HCT116 (cell line): ENCODE measurements at regions not wholly inside any gene's neighbourhood (a gene's known extent, or its start where the extent isn't known, plus 50 kb on each side); places are given as distances from the start of the nearest gene placed in this dataset.

Experiments used
- ATAC-seq: fragments of 200-7000 bp; cut with Tn5 transposase; 2 replicates; pipeline ENCODE4 v1.9.1; 2020; ENCODE audit warnings: mild to moderate bottlenecking, moderate library complexity
- BruUV-seq: library from RNA; stranded (reverse); fragments of 400-500 nt; replicated peaks from 2 replicates; lab custom pipeline; 2021; lab: Mats Ljungman, UMichigan
- CTCF ChIA-PET: fragments of 300-600 bp; sonication (Branson Sonifier 250); formaldehyde crosslinking; loops from one replicate; lab custom pipeline; 2021; ENCODE audit warnings: antibody characterized with exemption; lab: Charles Lee
- POLR2A ChIA-PET: fragments of 300-600, 350-600 bp; sonication (Branson Sonifier 250); formaldehyde crosslinking; loops from one replicate; lab custom pipeline; 2021; ENCODE audit warnings: antibody characterized with exemption; lab: Charles Lee
- RAD21 ChIA-PET, 2 experiments: fragments of 300-600 bp; sonication (Branson Sonifier 250); formaldehyde crosslinking; loops; one replicate each; lab custom pipeline; 2023; ENCODE audit warnings: low total read pairs in 2 of 2; ENCODE audit not compliant: uncharacterized antibody in 2 of 2, unreplicated experiment in 2 of 2, low non-redundant PET in 1 of 2; lab: Charles Lee
- DNase-seq: peaks from one replicate; pipeline ENCODE4 v3.0.0-alpha.2; 2010; ENCODE audit warnings: low read depth, low spot score
- H2AFZ ChIP-seq: fragments of 200-600 bp; shearing (Covaris generic), sonication (generic); 2 replicates; pipeline ENCODE4 v1.6.1; 2017; ENCODE audit warnings: low read depth, mixed run types, mixed read lengths, antibody characterized with exemption, low read length; ENCODE audit not compliant: poor library complexity, severe bottlenecking
- H3K27ac ChIP-seq: 2 replicates; pipeline ENCODE4 v1.5.1; 2012; ENCODE audit warnings: low read depth, low read length
- H3K27me3 ChIP-seq: fragments of 200-600 bp; sonication (generic); 2 replicates; pipeline ENCODE4 v1.6.1; 2016; ENCODE audit warnings: mixed run types, low read length, mixed read lengths; ENCODE audit not compliant: insufficient read depth
- H3K36me3 ChIP-seq, 2 experiments: fragments of 200-500 bp in 1 of 2; fragments of 200-600 bp in 1 of 2; sonication (Bioruptor generic) in 1 of 2; sonication (generic) in 1 of 2; 2 replicates each; pipeline versions ENCODE4 v1.5.1 to v1.6.1; 2014 to 2016; ENCODE audit warnings: low read length in 2 of 2, inconsistent platforms in 1 of 2, mixed read lengths in 1 of 2, mixed run types in 1 of 2; ENCODE audit not compliant: insufficient read depth in 2 of 2, control insufficient read depth in 1 of 2
- H3K4me1 ChIP-seq, 2 experiments: fragments of 200-600 bp in 1 of 2; sonication (generic) in 1 of 2; 2 replicates each; pipeline versions ENCODE4 v1.5.1 to v1.6.1; 2012 to 2017; ENCODE audit warnings: low read length in 2 of 2, inconsistent platforms in 1 of 2, mild to moderate bottlenecking in 1 of 2, mixed read lengths in 1 of 2, mixed run types in 1 of 2, moderate library complexity in 1 of 2; ENCODE audit not compliant: insufficient read depth in 2 of 2, control insufficient read depth in 1 of 2
- H3K4me2 ChIP-seq: fragments of 200-600 bp; sonication (generic); 2 replicates; pipeline ENCODE4 v1.6.1; 2017; ENCODE audit warnings: mixed run types, low read length, mixed read lengths
- H3K4me3 ChIP-seq, 2 experiments: fragments of 200-600 bp in 1 of 2; sonication (generic) in 1 of 2; replicated peaks in 1 of 2; 2 replicates each; pipeline ENCODE4 v1.5.1; 2011 to 2016; ENCODE audit warnings: low read length in 2 of 2, control low read depth in 1 of 2, low read depth in 1 of 2, mild to moderate bottlenecking in 1 of 2, mixed read lengths in 1 of 2, mixed run types in 1 of 2
- H3K79me2 ChIP-seq: fragments of 200-600 bp; sonication (generic); 2 replicates; pipeline ENCODE4 v1.6.1; 2017; ENCODE audit warnings: mild to moderate bottlenecking, mixed run types, low read length, moderate library complexity, mixed read lengths; ENCODE audit not compliant: insufficient read depth
- H3K9ac ChIP-seq: fragments of 200-600 bp; sonication (generic); 2 replicates; pipeline ENCODE4 v1.6.1; 2016; ENCODE audit warnings: low read length, mixed read lengths
- H3K9me2 ChIP-seq: fragments of 200-600 bp; sonication (generic), shearing (Covaris generic); 2 replicates; pipeline ENCODE4 v1.6.1; 2017; ENCODE audit warnings: mixed run types, mild to moderate bottlenecking, moderate library complexity; ENCODE audit not compliant: insufficient read depth
- H3K9me3 ChIP-seq, 2 experiments: fragments of 200-500 bp in 1 of 2; fragments of 200-600 bp in 1 of 2; sonication (Bioruptor generic) in 1 of 2; sonication (generic) in 1 of 2; 2 replicates each; pipeline ENCODE4 v1.6.1; 2014 to 2017; ENCODE audit warnings: low read length in 2 of 2, mixed read lengths in 2 of 2, inconsistent platforms in 1 of 2, low read depth in 1 of 2, mild to moderate bottlenecking in 1 of 2, mixed run types in 1 of 2, moderate library complexity in 1 of 2; ENCODE audit not compliant: control insufficient read depth in 1 of 2, insufficient read depth in 1 of 2
- H4K20me1 ChIP-seq: fragments of 200-600 bp; sonication (generic), shearing (Covaris generic); 2 replicates; pipeline ENCODE4 v1.6.1; 2017; ENCODE audit warnings: mixed run types, mild to moderate bottlenecking, moderate library complexity; ENCODE audit not compliant: insufficient read depth
- ELF1 ChIP-seq: IDR thresholded peaks from 2 replicates; pipeline ENCODE4 v1.6.1; 2012; ENCODE audit warnings: low read depth, borderline replicate concordance
- EZH2 ChIP-seq: fragments of 200-600 bp; sonication (generic); IDR thresholded peaks from 2 replicates; pipeline ENCODE4 v1.6.1; 2017; ENCODE audit warnings: antibody characterized with exemption, mixed run types
- EZH2phosphoT487 ChIP-seq: fragments of 200-600 bp; IDR thresholded peaks from 2 replicates; pipeline ENCODE4 v1.6.1; 2018; ENCODE audit warnings: antibody characterized with exemption, borderline replicate concordance
- FOSL1 ChIP-seq: IDR thresholded peaks from 2 replicates; pipeline ENCODE4 v1.6.1; 2012; ENCODE audit warnings: low read depth
- SP1 ChIP-seq: IDR thresholded peaks from 2 replicates; pipeline ENCODE4 v1.6.1; 2012; ENCODE audit warnings: low read depth
- TCF7L2 ChIP-seq: IDR thresholded peaks from 2 replicates; pipeline ENCODE4 v1.7.0; 2011; ENCODE audit warnings: borderline replicate concordance, inconsistent platforms; ENCODE audit not compliant: insufficient read depth, insufficient read length; ENCODE audit errors: extremely low read depth
- YY1 ChIP-seq: IDR thresholded peaks from 2 replicates; pipeline ENCODE4 v1.6.1; 2011; ENCODE audit warnings: low read length, low read depth, moderate library complexity, mild to moderate bottlenecking; ENCODE audit not compliant: insufficient replicate concordance; ENCODE audit errors: extremely low read depth
- ZFX ChIP-seq: fragments of 450-650 bp; IDR thresholded peaks from 2 replicates; pipeline ENCODE4 v1.6.1; 2017
- intact Hi-C: fragments of 100-400 bp; cut with micrococcal nuclease; formaldehyde crosslinking; loops from 2 replicates; pipeline ENCODE4 v1.10.0; 2022
- TF ChIP-seq, protein P1 (sequence below): IDR thresholded peaks from 2 replicates; pipeline ENCODE4 v1.6.1; 2012; ENCODE audit warnings: low read depth

DNA sequence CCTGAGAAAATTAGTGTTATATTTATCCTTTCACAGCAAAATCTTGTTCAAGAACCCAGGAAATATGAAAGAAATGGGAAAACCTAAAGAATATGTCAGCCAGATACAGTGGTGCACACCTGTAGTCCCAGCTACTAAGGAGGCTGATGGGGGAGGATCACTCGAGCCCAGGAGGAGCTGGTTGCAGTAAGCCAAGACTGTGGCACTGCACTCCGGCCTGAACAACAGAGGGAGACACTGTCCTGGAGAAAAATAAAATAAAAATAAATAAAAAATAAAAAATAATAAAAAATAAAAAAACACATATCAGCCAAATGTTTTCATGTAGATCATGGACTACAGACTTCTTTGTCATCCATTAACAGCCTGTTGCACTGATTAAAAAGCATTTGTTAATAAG is 244.8 kb upstream of the KLHL1 start (continued):
- TF ChIP-seq, protein P1, sequence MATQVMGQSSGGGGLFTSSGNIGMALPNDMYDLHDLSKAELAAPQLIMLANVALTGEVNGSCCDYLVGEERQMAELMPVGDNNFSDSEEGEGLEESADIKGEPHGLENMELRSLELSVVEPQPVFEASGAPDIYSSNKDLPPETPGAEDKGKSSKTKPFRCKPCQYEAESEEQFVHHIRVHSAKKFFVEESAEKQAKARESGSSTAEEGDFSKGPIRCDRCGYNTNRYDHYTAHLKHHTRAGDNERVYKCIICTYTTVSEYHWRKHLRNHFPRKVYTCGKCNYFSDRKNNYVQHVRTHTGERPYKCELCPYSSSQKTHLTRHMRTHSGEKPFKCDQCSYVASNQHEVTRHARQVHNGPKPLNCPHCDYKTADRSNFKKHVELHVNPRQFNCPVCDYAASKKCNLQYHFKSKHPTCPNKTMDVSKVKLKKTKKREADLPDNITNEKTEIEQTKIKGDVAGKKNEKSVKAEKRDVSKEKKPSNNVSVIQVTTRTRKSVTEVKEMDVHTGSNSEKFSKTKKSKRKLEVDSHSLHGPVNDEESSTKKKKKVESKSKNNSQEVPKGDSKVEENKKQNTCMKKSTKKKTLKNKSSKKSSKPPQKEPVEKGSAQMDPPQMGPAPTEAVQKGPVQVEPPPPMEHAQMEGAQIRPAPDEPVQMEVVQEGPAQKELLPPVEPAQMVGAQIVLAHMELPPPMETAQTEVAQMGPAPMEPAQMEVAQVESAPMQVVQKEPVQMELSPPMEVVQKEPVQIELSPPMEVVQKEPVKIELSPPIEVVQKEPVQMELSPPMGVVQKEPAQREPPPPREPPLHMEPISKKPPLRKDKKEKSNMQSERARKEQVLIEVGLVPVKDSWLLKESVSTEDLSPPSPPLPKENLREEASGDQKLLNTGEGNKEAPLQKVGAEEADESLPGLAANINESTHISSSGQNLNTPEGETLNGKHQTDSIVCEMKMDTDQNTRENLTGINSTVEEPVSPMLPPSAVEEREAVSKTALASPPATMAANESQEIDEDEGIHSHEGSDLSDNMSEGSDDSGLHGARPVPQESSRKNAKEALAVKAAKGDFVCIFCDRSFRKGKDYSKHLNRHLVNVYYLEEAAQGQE = no peak
- TF ChIP-seq ZFX = no peak
- no peak for TF ChIP-seq SP1

DNA sequence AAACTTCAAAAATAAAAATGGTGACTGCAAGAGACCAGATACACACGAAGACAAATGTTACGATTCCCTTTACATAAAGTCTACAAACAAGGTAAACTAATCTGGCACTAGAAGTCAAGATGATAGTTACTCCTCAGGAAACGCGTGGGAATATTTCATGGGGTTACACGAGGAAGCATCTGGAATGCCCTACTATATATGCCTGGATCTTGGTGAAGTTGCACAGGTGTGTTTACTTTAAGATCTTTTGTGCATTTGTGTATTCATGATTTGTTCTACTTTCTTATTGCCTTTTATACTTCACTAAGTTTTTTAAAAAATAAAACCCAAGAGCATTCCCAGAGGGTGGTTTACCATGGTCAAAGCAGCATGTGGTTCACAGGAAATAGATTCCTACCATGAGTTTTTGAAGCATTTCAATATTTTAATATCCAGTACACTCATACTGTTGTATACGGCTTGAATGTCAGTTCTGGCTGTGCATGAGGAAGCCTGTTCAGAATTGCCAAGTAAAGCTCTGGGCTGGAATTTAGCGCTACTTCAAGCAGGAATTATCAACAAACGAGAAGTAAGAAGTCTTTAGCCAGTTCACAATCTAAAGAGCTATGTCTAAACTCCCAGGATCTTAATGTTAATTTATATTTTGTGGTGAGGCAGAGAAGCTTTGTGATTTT is 239.8 kb upstream of the KLHL1 start:
- ChIA-PET RAD21 (no interaction called here), POLR2A (no interaction called here), CTCF (interaction anchor here (1.4 kb wide), 1 partner anchor 9 kb away, joined by 3 read pairs; no protein-coding TSS in a partner anchor)
- intact Hi-C loops = no loop called here
- H3K27ac ChIP-seq = no peak overlapping the region
- H2AFZ ChIP-seq = no peak overlapping the region
- no peak for ATAC-seq
- H3K9me2 ChIP-seq = no peaks in the 10 kb centered on the region
- no peaks in the 10 kb centered on the region for H3K36me3 ChIP-seq
- H3K79me2 ChIP-seq = no peaks in the 10 kb centered on the region
- no peaks in the 10 kb centered on the region for H4K20me1 ChIP-seq
- no peak for TF ChIP-seq EZH2
- TF ChIP-seq YY1 = no peak
- no peak for TF ChIP-seq FOSL1
- TF ChIP-seq EZH2phosphoT487 = no peak
- TF ChIP-seq ZFX = no peak
- no peak for TF ChIP-seq TCF7L2
- no peak for TF ChIP-seq ELF1
- H3K4me1 ChIP-seq = no peaks in the 10 kb centered on the region
- no peak overlapping the region for H3K4me3 ChIP-seq
- BruUV-seq = no TSS peak
- no peaks in the 10 kb centered on the region for H3K27me3 ChIP-seq
- no peak overlapping the region for H3K9ac ChIP-seq
- no peaks in the 10 kb centered on the region for H3K9me3 ChIP-seq
- DNase-seq = no peak
- no peak overlapping the region for H3K4me2 ChIP-seq
